GM18907 (cell line): ENCODE measurements at regions not wholly inside any gene's neighbourhood (a gene's known extent, or its start where the extent isn't known, plus 50 kb on each side); places are given as distances from the start of the nearest gene placed in this dataset.

ENCODE experiments used
- ATAC-seq: cut with Tn5 transposase; IDR thresholded peaks from one replicate; pipeline ENCODE4 v1.9.1; 2021; ENCODE audit warnings: mild to moderate bottlenecking, moderate library complexity; ENCODE audit not compliant: unreplicated experiment

GRCh38 chr6:71584712-71585436, 296.3 kb downstream of the OGFRL1 start:
- no peak for ATAC-seq

- no peak for ATAC-seq
Measured at GRCh38 chr6:71585472-71585871, 296.9 kb downstream of the OGFRL1 start.

GRCh38 chr6:71588490-71588889, 297.9 kb upstream of the RIMS1 start:
- ATAC-seq = no peak

- ATAC-seq = no peak
Measured at GRCh38 chr6:71589254-71589653, 297.1 kb upstream of the RIMS1 start.

- ATAC-seq = no peak
Measured at GRCh38 chr6:71592643-71593042, 293.7 kb upstream of the RIMS1 start.

GRCh38 chr6:71599359-71599758, 287.0 kb upstream of the RIMS1 start:
- ATAC-seq = no peak

GRCh38 chr6:71602385-71603007, 283.9 kb upstream of the RIMS1 start:
- ATAC-seq = no peak

- ATAC-seq = no peak
Measured at GRCh38 chr6:71603021-71603420, 283.3 kb upstream of the RIMS1 start.

- ATAC-seq = no peak
Measured at GRCh38 chr6:71608646-71609045, 277.7 kb upstream of the RIMS1 start.

- ATAC-seq = no peak
Measured at GRCh38 chr6:71619836-71620235, 266.5 kb upstream of the RIMS1 start.

GRCh38 chr6:71621918-71622519, 264.3 kb upstream of the RIMS1 start:
- ATAC-seq = no peak

- no peak for ATAC-seq
Measured at GRCh38 chr6:71642120-71642519, 244.2 kb upstream of the RIMS1 start.

GRCh38 chr6:71642793-71643192, 243.6 kb upstream of the RIMS1 start:
- no peak for ATAC-seq

- no peak for ATAC-seq
Measured at GRCh38 chr6:71645299-71645698, 241.1 kb upstream of the RIMS1 start.

- ATAC-seq = no peak
Measured at GRCh38 chr6:71649915-71650314, 236.4 kb upstream of the RIMS1 start.

- no peak for ATAC-seq
Measured at GRCh38 chr6:71651636-71652035, 234.7 kb upstream of the RIMS1 start.

- ATAC-seq = no peak
Measured at GRCh38 chr6:71656121-71656520, 230.2 kb upstream of the RIMS1 start.

GRCh38 chr6:71665931-71666330, 220.4 kb upstream of the RIMS1 start:
- ATAC-seq = no peak

GRCh38 chr6:71672876-71673275, 213.5 kb upstream of the RIMS1 start:
- ATAC-seq = no peak

- ATAC-seq = no peak
Measured at GRCh38 chr6:71675386-71675785, 211.0 kb upstream of the RIMS1 start.

GRCh38 chr6:71676298-71676697, 210.1 kb upstream of the RIMS1 start:
- ATAC-seq = no peak

- no peak for ATAC-seq
Measured at GRCh38 chr6:71678091-71678490, 208.3 kb upstream of the RIMS1 start.
